ENCODE measurements at regions not wholly inside any gene's neighbourhood (a gene's known extent, or its start where the extent isn't known, plus 50 kb on each side); places are given as distances from the start of the nearest gene placed in this dataset.

- POLR2A ChIA-PET = interaction anchor here (0.7 kb wide), 1 partner anchor 1951 kb away, joined by 3 read pairs; no protein-coding TSS in a partner anchor
- Mint-ChIP-seq H3K4me3 (no peak overlapping the region), H3K4me1 (ENCODE audit: low read depth) (no peaks in the 10 kb centered on the region), H3K27ac (no peak overlapping the region), H3K9me3 (no peaks in the 10 kb centered on the region), H3K36me3 (ENCODE audit: low read depth) (no peaks in the 10 kb centered on the region), H3K27me3 (peaks cover 2% of the 10 kb centered on the region)
- intact Hi-C loops (cut with micrococcal nuclease) = no loop called here
- no peak for DNase-seq
- no peak for ATAC-seq
- no peak for TF ChIP-seq CTCF (IDR thresholded peaks at IDR 0.05)
- CTCF ChIA-PET = interaction anchor here (2.1 kb wide), 1 partner anchor 10 kb away, joined by 4 read pairs; no protein-coding TSS in a partner anchor
These were observed 64.1 kb upstream of the ADGRF1 start for GRCh38 chr6:47106216-47106615.

- Mint-ChIP-seq H3K36me3 (ENCODE audit: low read depth) (no peaks in the 10 kb centered on the region), H3K27me3 (peaks cover 2% of the 10 kb centered on the region), H3K4me1 (ENCODE audit: low read depth) (no peaks in the 10 kb centered on the region), H3K4me3 (no peak overlapping the region), H3K27ac (no peak overlapping the region), H3K9me3 (no peaks in the 10 kb centered on the region)
- ChIA-PET CTCF (interaction anchor here (0.6 to 2.1 kb wide), 2 partner anchors 9 to 1281 kb away, joined by 3 to 4 read pairs; no protein-coding TSS in a partner anchor), POLR2A (interaction anchor here (0.7 kb wide), 1 partner anchor 1952 kb away, joined by 3 read pairs; no protein-coding TSS in a partner anchor)
- TF ChIP-seq CTCF (IDR thresholded peaks at IDR 0.05) = no peak
- DNase-seq = no peak
- no peak for ATAC-seq
- intact Hi-C loops (cut with micrococcal nuclease) = no loop called here
These were observed 63.5 kb upstream of the ADGRF1 start for GRCh38 chr6:47105469-47106178.

- ATAC-seq = no peak
- Mint-ChIP-seq H3K27ac (no peak overlapping the region), H3K36me3 (ENCODE audit: low read depth) (no peaks in the 10 kb centered on the region), H3K4me1 (ENCODE audit: low read depth) (no peaks in the 10 kb centered on the region), H3K27me3 (peaks cover 2% of the 10 kb centered on the region), H3K4me3 (no peak overlapping the region), H3K9me3 (no peaks in the 10 kb centered on the region)
- no peak for DNase-seq
- TF ChIP-seq CTCF (IDR thresholded peaks at IDR 0.05) = no peak
- ChIA-PET CTCF (no interaction called here), POLR2A (interaction anchor here (0.6 kb wide), 1 partner anchor 450 kb away, joined by 3 read pairs; no protein-coding TSS in a partner anchor)
- intact Hi-C loops (cut with micrococcal nuclease) = no loop called here
These were observed 61.8 kb upstream of the ADGRF1 start for GRCh38 chr6:47103931-47104330.

- POLR2A ChIA-PET = no interaction called here
- no peak for DNase-seq
- TF ChIP-seq CTCF (IDR thresholded peaks at IDR 0.05) = no peak
- Mint-ChIP-seq H3K4me3 (no peak overlapping the region), H3K4me1 (ENCODE audit: low read depth) (no peaks in the 10 kb centered on the region), H3K36me3 (ENCODE audit: low read depth) (no peaks in the 10 kb centered on the region), H3K27me3 (peaks cover 2% of the 10 kb centered on the region), H3K27ac (no peak overlapping the region), H3K9me3 (no peaks in the 10 kb centered on the region)
- no peak for ATAC-seq
- intact Hi-C loops (cut with micrococcal nuclease) = no loop called here
- CTCF ChIA-PET = interaction anchor here (1.5 kb wide), 1 partner anchor 274 kb away, joined by 3 read pairs; no protein-coding TSS in a partner anchor
These were observed 60.2 kb upstream of the ADGRF1 start for GRCh38 chr6:47102331-47102730.

- ChIA-PET POLR2A (interaction anchor here (0.9 kb wide), 1 partner anchor 105 kb away, joined by 4 read pairs; no protein-coding TSS in a partner anchor), CTCF (interaction anchor here (0.6 to 5.3 kb wide), 7 partner anchors 68 to 213 kb away, joined by 3 to 37 read pairs (median 6); partner anchors contain the start of gene TNFRSF21)
- H3K4me1 Mint-ChIP-seq (ENCODE audit: low read depth) = no peaks in the 10 kb centered on the region
- DNase-seq (no peak), ATAC-seq (no peak)
- intact Hi-C loops (cut with micrococcal nuclease) = loop anchor here (5.0 kb wide), 1 partner anchor 214 kb away; no protein-coding TSS in a partner anchor
- no peaks in the 10 kb centered on the region for H3K36me3 Mint-ChIP-seq (ENCODE audit: low read depth)
- no peaks in the 10 kb centered on the region for H3K9me3 Mint-ChIP-seq
- H3K27ac Mint-ChIP-seq = no peak overlapping the region
- H3K4me3 Mint-ChIP-seq = no peak overlapping the region
- no peak for TF ChIP-seq CTCF (IDR thresholded peaks at IDR 0.05)
- H3K27me3 Mint-ChIP-seq = peaks cover 2% of the 10 kb centered on the region
These were observed 56.5 kb upstream of the ADGRF1 start for GRCh38 chr6:47098570-47098993.
